ENCODE measurements at regions not wholly inside any gene's neighbourhood (a gene's known extent, or its start where the extent isn't known, plus 50 kb on each side); places are given as distances from the start of the nearest gene placed in this dataset.

DNA sequence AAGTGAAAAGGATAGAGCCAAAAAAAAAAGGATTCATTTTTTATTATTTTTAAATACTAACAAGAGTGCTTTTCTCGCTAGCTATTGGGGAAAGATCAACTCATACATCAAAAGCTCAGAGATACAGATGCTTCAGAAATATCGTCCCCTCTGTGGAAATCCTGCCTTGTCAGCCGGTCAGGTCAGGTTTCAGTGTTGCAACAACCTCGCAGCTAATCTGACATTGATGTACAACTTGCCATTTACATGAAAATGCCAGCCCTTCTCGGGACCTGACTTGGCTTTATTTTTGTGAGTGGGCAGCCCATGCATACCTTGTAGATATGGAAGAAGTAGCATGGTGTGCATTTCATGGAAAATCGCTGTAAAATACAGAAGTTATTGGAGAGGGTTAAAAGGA lies 358.8 kb upstream of the ADAMTS16 start:
- DNase-seq (ENCODE audit: low read depth in 2 of 2): no peak

DNA sequence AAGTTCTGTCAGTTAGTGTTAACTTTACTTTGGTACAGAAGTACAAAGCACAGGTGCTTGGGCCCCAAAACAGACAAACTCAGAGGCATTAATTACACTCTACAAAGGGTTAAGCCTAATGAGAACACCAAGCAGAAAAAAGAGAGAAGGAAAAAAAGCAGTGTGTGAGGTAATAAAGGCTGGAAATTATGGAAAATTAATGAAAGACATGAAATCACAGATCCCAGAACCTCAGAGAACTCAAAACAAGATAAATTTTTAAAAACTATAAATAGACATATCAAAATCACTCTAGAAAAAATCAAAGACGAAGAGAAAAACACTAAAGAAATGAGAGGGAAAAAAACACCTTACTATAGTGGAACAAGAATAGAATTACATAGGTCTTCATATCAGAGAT lies 354.2 kb upstream of the ADAMTS16 start:
- DNase-seq (ENCODE audit: low read depth in 2 of 2): no peak

DNA sequence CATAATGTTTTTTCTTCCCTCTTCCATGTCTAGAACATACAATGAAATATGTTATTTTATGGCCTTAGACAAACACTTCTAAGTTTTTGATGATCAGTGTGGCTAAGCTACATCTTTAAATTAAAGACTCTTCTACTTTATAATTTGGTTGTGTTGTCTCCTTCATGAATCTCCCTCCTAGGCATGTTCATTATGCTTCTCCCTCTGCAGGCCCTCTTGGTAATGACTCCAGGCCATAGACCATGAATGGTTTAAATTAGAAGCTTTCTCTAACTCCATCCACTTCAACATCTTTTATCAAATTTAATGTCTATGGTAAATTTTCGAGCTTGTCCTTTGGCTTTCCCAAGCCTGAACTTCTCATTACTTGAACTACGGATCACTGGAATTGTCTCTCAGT lies 342.7 kb upstream of the ADAMTS16 start:
- DNase-seq (ENCODE audit: low read depth in 2 of 2): no peak

DNA sequence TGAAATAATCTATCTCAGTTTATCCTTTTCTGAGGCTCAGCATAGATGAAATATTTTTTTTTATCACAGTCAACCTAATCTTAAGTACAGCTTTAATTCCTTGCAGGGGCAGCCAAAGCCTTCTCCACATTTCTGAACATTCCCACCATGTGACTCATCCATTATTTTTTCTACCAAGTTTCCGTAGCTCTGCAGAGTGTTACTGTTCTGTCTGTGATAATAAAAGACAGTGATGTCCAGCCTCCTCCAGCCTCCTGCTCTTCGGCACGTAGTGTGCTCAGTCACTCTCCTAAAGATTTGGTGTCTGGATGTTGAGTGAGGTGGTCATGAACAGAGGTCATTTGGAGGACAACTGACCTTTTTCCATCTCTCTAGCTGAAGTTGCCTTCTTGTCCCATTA lies 338.1 kb upstream of the ADAMTS16 start:
- DNase-seq (ENCODE audit: low read depth in 2 of 2): no peak

DNA sequence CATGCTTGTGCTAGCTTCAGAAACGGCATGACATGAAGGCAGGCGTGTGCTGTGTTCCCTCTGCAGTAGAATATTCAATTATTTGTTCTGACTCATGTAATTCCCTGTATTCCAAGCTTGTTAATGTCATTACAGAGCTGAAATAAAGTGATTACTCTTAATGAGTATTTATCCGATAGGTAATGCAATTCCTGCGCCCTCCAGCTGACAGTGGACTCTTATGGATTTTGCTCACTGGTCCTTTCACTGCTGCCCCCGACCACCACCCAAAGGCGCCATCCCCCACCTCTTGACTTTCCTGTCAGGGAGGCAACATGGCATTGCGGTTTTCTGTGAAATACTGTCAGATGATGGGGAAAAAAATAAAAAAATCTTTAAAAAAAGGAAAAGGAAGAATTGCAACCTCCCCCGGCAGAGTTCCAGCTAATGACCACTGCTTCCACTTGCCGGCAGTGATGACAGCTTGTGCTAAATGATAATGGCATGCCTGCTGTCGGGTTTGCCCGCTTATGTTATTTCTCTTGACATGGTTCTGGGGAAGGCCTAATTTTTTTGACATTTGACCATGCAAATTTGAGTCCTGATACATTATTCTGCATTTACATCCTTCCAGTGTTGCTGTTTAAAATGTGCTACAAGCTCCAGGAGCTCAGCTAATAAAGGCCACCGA lies 335.3 kb upstream of the ADAMTS16 start:
- no peak for DNase-seq (ENCODE audit: low read depth in 2 of 2)

DNA sequence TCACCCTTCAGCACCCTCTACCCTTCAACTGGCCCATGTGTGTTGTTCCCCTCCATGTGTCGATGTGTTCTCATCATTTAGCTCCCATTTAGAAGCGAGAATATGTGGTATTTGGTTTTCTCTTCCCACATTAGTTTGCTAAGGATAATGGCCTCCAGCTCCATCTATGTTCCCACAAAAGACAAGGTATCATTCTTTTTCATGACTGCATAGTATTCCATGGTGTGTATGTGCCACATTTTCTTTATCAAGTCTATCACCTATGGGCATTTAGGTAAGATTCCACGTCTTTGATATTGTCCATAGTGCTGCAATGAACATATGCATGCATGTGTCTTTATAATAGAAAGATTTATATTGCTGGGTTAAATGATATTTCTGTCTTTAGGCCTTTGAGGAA lies 325.1 kb upstream of the ADAMTS16 start:
- no peak for DNase-seq (ENCODE audit: low read depth in 2 of 2)

DNA sequence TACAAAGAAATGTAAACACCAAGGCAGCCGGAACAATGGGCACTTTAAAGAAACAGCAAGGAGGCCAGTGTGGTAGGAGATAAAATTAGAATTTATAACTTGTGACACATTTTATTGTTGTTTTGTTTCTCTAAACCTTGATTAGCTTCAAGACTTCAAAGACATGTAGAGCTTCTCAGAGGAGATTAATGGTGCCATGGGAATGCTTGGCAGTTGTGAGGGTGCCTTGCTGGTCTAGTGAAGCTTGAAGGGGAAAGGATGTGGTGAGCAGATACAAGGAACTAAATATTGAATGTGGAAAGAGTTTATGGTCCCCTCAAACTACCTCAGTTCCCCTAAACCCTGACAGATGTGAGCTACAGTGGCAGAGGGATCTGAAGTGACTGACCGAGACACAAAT lies 322.4 kb upstream of the ADAMTS16 start:
- DNase-seq (ENCODE audit: low read depth in 2 of 2): no peak

DNA sequence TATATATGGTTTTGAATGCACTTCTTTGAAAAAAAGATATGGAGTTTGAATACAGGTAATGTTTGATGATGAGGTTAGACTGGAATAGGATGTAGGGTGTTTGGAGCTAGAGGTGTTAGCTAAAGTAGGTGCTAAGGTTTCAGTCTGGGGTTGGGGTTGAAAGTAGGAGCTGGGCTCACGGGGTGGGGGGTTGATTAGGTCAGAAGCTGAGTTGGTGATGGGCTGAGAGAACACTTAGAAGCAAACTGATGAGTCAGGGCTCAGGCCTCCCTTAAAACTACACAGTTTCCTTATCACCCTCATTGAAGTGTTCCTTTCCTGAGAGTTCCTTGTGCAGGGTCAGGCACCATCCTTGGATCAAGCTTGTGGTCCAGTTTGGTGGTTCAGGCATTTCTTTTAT lies 308.8 kb upstream of the ADAMTS16 start:
- DNase-seq (ENCODE audit: low read depth in 2 of 2): no peak

DNA sequence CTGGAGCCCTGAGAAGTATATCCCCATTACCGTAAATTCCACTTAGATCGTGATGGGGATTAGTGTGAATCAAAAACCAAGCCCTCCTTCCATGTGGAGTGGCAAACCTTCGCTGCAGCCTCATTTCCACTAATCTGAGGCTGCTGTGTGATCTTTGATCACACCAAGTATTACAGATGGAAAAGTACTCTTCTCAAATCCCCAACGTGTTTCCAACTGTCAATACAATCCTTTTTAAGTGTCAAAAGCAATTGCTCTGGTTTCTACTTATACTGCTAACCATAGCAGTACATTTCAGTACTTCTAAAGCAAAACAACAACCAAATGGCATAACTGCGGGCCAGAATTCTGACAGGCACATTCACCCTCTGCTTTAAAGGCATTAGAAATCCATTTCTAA lies 307.7 kb upstream of the ADAMTS16 start:
- no peak for DNase-seq (ENCODE audit: low read depth in 2 of 2)

DNA sequence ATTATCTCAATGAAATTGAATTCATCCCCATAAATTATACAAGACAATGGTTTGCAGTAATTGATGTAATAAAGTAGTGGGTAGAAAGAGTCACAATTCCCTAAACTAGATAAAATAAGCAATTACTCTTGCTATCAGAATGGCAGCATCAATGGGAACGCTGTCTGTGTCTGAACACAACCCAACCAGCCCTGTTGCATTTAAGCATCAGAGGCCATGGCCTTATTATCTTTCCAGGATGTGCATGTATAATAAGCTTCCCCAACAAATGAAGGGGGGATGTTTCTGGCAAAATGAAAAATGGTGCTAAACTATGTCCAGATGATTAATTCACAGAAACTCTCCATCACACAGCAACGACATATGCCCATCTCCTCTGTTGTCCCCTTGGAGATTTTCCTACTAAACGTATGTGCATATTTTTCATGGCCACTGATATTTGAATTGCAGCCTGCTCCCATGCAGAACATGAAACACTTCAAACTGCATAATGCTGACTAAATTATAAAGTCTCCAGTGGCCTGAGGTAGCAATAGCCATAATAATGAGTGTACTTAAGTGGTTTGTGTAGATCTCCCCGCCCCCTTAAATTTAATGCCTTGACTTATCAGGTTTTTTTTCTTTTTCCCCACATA lies 306.9 kb upstream of the ADAMTS16 start:
- DNase-seq (ENCODE audit: low read depth in 2 of 2): no peak

DNA sequence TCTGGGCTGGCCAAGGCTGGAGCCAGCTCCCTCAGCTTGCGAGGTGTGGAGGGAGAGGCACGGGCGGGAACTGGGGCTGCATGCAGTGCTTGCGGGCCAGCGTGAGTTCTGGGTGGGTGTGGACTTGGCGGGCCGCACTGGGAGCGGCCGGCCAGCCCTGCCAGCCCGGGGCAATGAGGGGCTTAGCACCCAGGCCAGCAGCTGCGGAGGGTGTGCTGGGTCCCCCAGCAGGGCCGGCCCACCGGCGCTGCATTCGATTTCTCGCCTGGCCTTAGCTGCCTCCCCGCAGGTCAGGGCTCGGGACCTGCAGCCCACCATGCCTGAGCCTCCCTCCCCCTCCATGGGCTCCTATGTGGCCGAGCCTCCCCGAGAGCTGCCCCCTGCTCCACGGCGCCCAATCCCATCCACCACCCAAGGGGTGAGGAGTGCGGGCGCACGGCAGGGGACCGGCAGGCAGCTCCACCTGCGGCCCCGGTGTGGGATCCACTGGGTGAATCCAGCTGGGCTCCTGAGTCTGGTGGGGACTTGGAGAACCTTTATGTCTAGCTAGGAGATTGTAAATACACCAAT lies 302.6 kb upstream of the ADAMTS16 start:
- no peak for DNase-seq (ENCODE audit: low read depth in 2 of 2)

DNA sequence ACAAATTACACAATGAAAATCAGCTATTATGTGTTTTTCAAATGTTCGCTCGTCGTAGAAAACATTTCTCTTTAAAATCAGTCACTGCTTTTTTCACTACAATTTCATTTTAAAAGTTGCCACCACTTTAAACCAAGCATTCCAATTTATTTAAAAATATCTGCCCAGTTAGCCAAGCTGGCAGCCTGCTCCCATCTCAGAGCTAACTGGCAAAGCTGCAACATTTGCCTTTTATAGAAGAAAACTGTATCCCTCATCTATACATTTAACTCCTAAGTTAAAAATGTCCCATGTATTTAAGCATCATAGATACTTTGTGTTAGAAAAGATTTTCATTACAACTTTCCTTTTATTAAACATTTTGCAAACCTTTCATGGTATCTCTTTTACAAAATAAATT lies 294.9 kb upstream of the ADAMTS16 start:
- no peak for DNase-seq (ENCODE audit: low read depth in 2 of 2)

DNA sequence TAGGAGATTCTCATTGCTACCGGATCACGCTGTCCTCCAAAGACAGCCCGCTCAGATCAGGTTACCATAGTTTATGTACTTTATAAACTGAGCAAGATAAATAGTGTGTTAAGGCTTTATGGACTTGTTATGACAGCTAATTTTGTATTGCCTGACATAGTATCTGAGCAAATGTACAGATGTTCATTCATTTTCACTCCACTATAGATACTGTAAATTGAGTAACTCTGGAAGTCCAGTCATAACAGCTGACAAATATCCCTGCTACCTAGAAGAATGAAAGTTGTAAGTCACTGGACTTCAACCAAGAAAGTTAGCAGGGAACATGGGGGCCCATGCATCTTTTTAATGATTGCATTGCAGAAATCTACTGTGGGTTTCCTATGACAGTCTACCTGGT lies 292.4 kb upstream of the ADAMTS16 start:
- no peak for DNase-seq (ENCODE audit: low read depth in 2 of 2)

DNA sequence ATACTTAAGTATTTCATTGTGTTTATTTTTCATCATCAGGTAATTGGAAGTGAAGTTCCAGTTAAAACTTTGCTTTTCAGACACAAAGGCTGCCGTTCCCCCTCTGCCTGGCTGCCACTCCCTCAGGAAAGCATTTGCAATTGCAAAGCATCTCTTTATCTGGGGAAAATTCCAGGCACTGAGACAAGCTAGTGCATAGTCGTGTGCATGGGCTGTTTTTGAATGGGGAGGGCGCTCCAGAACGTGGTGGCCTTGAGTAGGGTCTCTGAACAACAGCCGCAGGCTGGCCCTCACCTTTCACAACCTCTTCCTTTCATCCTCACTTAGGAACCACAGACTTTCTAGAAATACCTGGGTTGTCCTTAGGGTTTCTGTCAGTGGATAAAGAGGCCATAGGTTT lies 285.1 kb upstream of the ADAMTS16 start:
- DNase-seq (ENCODE audit: low read depth in 2 of 2): no peak

DNA sequence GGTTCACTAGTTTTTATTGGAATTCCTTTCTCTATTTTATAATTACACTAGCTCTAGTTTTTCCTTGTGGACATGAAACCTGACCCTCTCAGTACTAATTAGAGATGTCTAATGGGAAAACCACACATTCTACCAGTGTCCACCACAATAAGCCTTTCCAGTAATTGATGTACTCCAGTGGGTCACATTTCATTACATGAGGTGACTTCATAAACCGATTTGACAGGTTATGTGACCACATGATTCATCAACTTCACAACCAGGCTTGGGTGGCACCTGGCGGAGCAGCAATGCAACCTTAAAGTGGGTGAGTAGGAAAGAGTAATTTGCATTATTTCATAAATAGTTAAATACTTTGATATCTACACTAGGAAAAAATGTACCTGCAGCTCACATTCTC lies 284.2 kb upstream of the ADAMTS16 start:
- DNase-seq (ENCODE audit: low read depth in 2 of 2): no peak

DNA sequence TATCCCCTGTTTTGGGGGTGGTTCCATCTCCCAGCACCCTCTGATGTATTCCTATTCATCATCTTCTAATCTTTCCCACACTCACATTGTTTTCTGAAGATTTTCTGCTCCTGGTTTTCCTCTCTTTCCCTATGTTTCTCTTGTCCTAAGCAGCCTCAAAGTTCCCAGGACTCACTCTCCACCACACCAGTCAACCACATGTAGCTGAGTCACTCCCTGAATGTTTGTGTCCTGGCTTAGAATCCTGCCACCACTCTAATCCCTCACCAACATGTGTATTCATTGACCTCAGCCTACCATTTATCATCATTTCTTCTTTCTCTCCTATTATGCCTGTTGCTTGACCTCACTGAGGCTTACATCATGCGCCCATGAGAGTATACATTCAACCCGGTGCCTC lies 282.4 kb upstream of the ADAMTS16 start:
- no peak for DNase-seq (ENCODE audit: low read depth in 2 of 2)

DNA sequence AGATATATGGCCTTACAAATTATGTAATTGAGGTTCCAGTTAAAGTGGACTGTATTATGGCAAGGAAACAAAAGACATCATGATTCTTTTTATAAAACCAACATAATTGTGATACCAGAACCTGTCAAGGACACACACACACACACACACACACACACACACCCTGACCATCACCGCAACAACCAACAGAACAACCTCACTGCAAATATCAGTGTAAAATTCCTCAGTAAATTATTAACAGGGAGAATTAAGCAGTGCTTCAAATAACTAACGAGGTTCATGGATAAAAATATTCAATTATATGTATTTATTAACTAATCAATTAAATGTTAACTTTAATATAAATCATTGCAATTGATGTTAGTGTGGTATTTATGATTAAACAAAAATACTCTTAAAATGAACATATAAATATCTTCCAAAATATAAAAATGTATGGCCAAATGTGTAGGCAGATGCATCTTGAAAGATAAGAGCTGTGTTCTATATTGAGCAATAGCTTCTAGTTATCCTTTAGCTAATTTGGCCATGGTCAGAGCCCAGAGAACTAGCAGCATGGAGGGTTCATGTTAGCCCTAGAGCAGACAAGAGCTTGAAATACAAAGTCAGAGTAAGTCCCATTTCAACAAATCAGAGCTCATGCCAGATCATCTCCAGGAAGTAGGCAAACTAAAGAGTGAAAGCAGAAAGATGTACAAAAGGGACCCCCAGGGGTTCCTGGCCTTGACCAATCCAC lies 280.5 kb upstream of the ADAMTS16 start:
- no peak for DNase-seq (ENCODE audit: low read depth in 2 of 2)

DNA sequence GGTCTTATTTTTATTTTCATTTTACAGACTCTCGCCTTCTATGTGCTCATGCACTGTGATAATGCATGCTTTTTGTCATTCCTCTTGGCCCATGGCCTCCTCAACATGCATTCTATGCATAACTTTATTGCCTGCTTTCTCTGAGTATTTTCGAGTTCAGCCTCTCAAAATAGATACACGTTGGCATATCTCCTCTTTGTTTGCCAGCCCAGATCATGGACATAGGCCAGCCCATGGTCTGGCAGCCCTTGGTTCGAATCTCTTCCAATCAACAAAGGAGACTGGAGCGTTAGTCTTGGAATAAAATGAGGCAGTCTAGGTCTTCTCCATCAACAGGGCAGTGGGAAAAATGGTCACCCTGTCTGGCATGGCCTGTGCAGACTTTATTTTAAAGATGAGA lies 279.5 kb upstream of the ADAMTS16 start:
- DNase-seq (ENCODE audit: low read depth in 2 of 2): no peak

DNA sequence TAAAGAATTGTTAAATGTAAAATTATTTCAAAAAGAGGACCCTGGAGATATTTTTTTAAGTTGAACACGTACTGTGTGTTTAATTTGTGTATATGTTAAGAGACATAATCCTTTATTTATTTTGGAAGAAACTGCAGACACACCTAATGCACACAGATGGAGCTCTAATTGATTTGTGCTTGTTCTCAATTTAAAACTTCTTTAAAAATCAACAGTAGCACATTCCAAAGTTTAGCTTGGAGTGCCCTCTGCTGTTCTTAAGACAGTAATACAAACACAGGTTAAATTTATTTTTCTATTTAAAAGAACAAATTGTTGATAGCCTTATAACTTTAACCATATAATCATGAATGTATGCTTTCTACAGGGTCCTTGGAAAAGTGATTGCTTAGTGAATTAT lies 277.6 kb upstream of the ADAMTS16 start:
- DNase-seq (ENCODE audit: low read depth in 2 of 2): peak; percentile 17 to 51

DNA sequence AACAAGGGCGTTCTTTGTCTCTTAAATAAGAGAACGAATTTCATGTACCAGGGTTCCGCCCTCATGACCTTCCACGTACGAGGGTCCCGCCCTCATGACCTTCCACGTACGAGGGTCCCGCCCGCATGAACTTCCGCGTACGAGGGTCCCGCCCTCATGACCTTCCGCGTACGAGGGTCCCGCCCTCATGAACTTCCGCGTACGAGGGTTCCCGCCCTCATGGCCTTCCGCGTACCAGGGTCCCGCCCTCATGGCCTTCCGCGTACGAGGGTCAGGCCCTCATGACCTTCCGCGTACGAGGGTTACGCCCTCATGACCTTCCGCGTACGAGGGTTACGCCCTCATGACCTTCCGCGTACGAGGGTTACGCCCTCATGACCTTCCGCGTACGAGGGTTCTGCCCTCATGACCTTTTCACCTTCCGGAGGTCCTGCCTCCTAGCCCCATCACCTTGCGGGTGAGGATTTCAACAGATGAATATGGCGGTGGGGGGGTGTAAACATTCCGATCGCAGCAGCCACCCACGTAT lies 273.9 kb upstream of the ADAMTS16 start:
- DNase-seq (ENCODE audit: low read depth in 2 of 2): no peak

DNA sequence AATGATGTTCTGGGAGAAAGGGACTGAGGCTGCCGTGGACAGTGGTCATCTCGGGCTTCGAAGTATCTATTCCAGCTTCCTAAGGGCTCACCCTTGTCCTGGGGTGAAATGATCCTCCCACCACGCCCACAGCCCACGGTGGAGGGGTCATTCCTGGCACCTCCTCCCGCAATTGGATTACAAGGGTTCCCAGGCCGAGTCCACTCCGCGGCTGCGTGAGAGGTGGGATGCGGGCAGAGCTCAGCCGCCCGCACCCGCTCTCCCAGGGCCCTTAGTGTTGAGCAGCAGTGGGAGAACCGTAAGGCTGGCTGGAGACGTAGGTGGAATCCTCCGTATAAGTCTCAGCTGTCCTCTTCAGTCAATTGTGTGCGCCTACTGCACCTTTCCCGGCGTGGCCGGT lies 273.3 kb upstream of the ADAMTS16 start:
- DNase-seq (ENCODE audit: low read depth in 2 of 2): no peak

DNA sequence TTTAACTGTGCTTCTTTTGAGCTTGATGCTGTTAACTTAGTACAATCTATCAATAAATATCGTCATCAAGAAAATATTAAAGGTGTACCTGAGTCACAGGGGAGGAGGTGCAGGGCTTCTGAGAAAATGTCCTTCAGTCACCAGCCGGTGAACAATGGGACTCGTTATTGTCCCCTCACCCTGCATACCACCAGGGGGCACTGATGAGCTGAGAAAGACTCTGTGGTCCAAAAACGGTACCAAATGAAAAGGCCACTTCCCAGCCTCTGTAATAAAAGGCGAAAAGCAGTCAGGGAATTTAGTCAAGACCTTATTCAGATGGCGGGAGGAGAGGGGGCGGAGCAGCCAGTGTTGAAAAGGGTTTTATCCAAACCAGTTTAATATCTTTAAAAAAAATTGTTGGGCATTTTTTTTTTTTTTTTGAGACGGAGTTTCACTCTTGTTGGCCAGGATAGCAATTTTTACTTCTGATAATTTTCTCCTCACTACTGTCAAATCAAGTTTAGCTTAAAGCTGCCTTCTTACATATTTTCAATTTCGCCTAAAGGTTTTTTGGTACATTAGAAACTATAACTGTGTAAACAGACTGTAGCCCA lies 271.9 kb upstream of the ADAMTS16 start:
- peak; percentile 10 to 31 for DNase-seq (ENCODE audit: low read depth in 2 of 2)
